ENCODE measurements at regions not wholly inside any gene's neighbourhood (a gene's known extent, or its start where the extent isn't known, plus 50 kb on each side); places are given as distances from the start of the nearest gene placed in this dataset.
"Not testable (repeated sequence)": the region's sequence is repeated elsewhere in the genome, so short reads cannot be mapped to it uniquely, and the experiment has no call there.

GRCh38 chr5:42242210-42242609 lies 181.0 kb upstream of the GHR start:
- no peak for DNase-seq (ENCODE audit: low read depth)

GRCh38 chr5:42242881-42243485 lies 180.3 kb upstream of the GHR start:
- DNase-seq (ENCODE audit: low read depth): no peak

- DNase-seq (ENCODE audit: low read depth): no peak
These were observed 170.9 kb upstream of the GHR start for GRCh38 chr5:42252306-42252705.

GRCh38 chr5:42259914-42260313 lies 163.3 kb upstream of the GHR start:
- not testable (repeated sequence) for DNase-seq (ENCODE audit: low read depth)

- no peak for DNase-seq (ENCODE audit: low read depth)
These were observed 156.1 kb upstream of the GHR start for GRCh38 chr5:42267091-42267490.

- DNase-seq (ENCODE audit: low read depth): not testable (repeated sequence)
These were observed 155.1 kb upstream of the GHR start for GRCh38 chr5:42268170-42268569.

GRCh38 chr5:42268630-42269029 lies 154.6 kb upstream of the GHR start:
- DNase-seq (ENCODE audit: low read depth): peak; percentile 0

GRCh38 chr5:42270771-42271170 lies 152.5 kb upstream of the GHR start:
- no peak for DNase-seq (ENCODE audit: low read depth)

GRCh38 chr5:42274913-42275312 lies 148.3 kb upstream of the GHR start:
- no peak for DNase-seq (ENCODE audit: low read depth)

GRCh38 chr5:42277293-42277692 lies 145.9 kb upstream of the GHR start:
- DNase-seq (ENCODE audit: low read depth): no peak

- DNase-seq (ENCODE audit: low read depth): no peak
These were observed 138.7 kb upstream of the GHR start for GRCh38 chr5:42284584-42284983.

- no peak for DNase-seq (ENCODE audit: low read depth)
These were observed 138.0 kb upstream of the GHR start for GRCh38 chr5:42285230-42285629.

GRCh38 chr5:42300496-42300895 lies 122.7 kb upstream of the GHR start:
- no peak for DNase-seq (ENCODE audit: low read depth)

GRCh38 chr5:42301349-42301748 lies 121.9 kb upstream of the GHR start:
- no peak for DNase-seq (ENCODE audit: low read depth)

- DNase-seq (ENCODE audit: low read depth): no peak
These were observed 121.1 kb upstream of the GHR start for GRCh38 chr5:42302186-42302585.

GRCh38 chr5:42306287-42306686 lies 117.0 kb upstream of the GHR start:
- no peak for DNase-seq (ENCODE audit: low read depth)

GRCh38 chr5:42309865-42310264 lies 113.4 kb upstream of the GHR start:
- no peak for DNase-seq (ENCODE audit: low read depth)

- DNase-seq (ENCODE audit: low read depth): no peak
These were observed 108.0 kb upstream of the GHR start for GRCh38 chr5:42315214-42315613.

GRCh38 chr5:42317575-42317974 lies 105.7 kb upstream of the GHR start:
- DNase-seq (ENCODE audit: low read depth): no peak

GRCh38 chr5:42319546-42319945 lies 103.7 kb upstream of the GHR start:
- not testable (repeated sequence) for DNase-seq (ENCODE audit: low read depth)

- DNase-seq (ENCODE audit: low read depth): no peak
These were observed 101.5 kb upstream of the GHR start for GRCh38 chr5:42321785-42322184.

- DNase-seq (ENCODE audit: low read depth): no peak
These were observed 86.1 kb upstream of the GHR start for GRCh38 chr5:42337143-42337542.

- DNase-seq (ENCODE audit: low read depth): no peak
These were observed 85.6 kb upstream of the GHR start for GRCh38 chr5:42337607-42338006.

- no peak for DNase-seq (ENCODE audit: low read depth)
These were observed 85.1 kb upstream of the GHR start for GRCh38 chr5:42338136-42338535.

- no peak for DNase-seq (ENCODE audit: low read depth)
These were observed 74.1 kb upstream of the GHR start for GRCh38 chr5:42349163-42349562.
